ENCODE measurements at regions not wholly inside any gene's neighbourhood (a gene's known extent, or its start where the extent isn't known, plus 50 kb on each side); places are given as distances from the start of the nearest gene placed in this dataset.

DNA sequence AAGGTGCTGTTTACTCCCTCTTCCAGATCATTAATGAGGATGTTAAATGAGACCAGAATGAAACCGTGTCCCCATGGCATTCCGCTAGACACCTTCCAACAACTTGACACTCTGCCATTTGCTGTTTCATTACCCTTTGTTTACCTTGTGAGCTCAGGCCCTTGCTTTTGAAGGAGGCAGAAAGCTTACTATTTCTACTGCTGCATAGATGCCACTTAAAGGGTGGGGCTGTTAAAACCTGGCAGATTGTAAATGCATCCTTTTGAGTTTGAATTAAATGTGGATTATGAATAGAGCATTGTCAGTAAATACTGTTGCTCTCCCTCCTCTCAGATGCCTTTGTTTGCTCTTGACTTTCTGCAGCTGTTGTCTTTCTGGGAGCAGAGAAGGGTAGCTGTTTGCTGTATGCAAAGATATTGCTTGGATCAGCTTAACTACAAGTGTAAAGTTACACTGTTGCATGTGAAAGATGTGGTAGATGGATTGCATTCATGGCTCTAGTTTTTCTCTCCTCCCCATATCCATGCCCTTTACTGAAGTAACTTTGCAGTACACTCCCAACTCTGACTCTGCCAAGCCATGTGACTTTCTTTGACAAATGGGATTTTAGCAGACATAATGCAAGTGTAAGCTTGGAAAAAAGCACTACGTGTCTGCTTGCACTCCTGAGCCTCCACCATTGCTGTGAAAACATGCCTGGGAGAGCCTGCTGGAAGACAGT is 75.0 kb upstream of the DHX15 start:
- TF ChIP-seq TAF1 (IDR thresholded peaks at IDR 0.05; ENCODE audit: borderline replicate concordance, insufficient read depth, low read length) (no peak), FOXP2 (optimal IDR thresholded peaks at IDR 0.05; ENCODE audit: borderline replicate concordance, extremely low read depth, extremely low read length, insufficient read depth) (no peak), POLR2AphosphoS5 (IDR thresholded peaks at IDR 0.05; ENCODE audit: low read depth, low read length) (no peak), SIN3A (IDR thresholded peaks at IDR 0.05; ENCODE audit: borderline replicate concordance, insufficient read depth, low read length) (no peak), REST (IDR thresholded peaks at IDR 0.05; ENCODE audit: insufficient read depth in 1 of 2, low read depth in 2 of 2, low read length in 2 of 2) (no peak)

GRCh38 chr4:24662056-24662455 is 77.7 kb upstream of the DHX15 start:
- no peak for TF ChIP-seq REST (IDR thresholded peaks at IDR 0.05; ENCODE audit: insufficient read depth in 1 of 2, low read depth in 2 of 2, low read length in 2 of 2)
- TF ChIP-seq TAF1 (IDR thresholded peaks at IDR 0.05; ENCODE audit: borderline replicate concordance, insufficient read depth, low read length), result no peak
- TF ChIP-seq SIN3A (IDR thresholded peaks at IDR 0.05; ENCODE audit: borderline replicate concordance, insufficient read depth, low read length), result no peak
- TF ChIP-seq FOXP2 (optimal IDR thresholded peaks at IDR 0.05; ENCODE audit: borderline replicate concordance, extremely low read depth, extremely low read length, insufficient read depth), result no peak
- no peak for TF ChIP-seq POLR2AphosphoS5 (IDR thresholded peaks at IDR 0.05; ENCODE audit: low read depth, low read length)

- TF ChIP-seq POLR2AphosphoS5 (IDR thresholded peaks at IDR 0.05; ENCODE audit: low read depth, low read length) (no peak), FOXP2 (optimal IDR thresholded peaks at IDR 0.05; ENCODE audit: borderline replicate concordance, extremely low read depth, extremely low read length, insufficient read depth) (no peak), REST (IDR thresholded peaks at IDR 0.05; ENCODE audit: insufficient read depth in 1 of 2, low read depth in 2 of 2, low read length in 2 of 2) (no peak), SIN3A (IDR thresholded peaks at IDR 0.05; ENCODE audit: borderline replicate concordance, insufficient read depth, low read length) (no peak), TAF1 (IDR thresholded peaks at IDR 0.05; ENCODE audit: borderline replicate concordance, insufficient read depth, low read length) (no peak)
These were observed 78.2 kb upstream of the DHX15 start for GRCh38 chr4:24662542-24662941.

DNA sequence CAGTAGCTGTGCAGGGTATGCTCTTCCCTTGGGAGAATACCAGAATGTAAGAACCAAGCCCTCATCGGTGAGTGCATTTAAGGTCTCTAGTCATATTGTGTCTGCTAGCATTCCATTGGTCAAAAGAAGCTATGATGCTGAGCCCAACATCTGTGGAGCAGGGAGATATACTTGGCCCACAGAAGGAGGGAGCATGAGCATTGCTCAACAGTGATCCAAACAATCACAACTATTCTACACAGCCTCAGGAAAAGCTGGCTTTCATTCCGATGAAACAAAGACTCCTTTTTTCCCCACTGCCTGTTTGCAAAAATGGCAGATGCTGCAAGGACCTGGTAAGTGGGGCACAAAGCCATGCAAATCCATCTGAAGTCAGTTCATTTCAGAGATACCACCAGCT is 80.6 kb upstream of the DHX15 start:
- no peak for TF ChIP-seq REST (IDR thresholded peaks at IDR 0.05; ENCODE audit: insufficient read depth in 1 of 2, low read depth in 2 of 2, low read length in 2 of 2)
- no peak for TF ChIP-seq POLR2AphosphoS5 (IDR thresholded peaks at IDR 0.05; ENCODE audit: low read depth, low read length)
- no peak for TF ChIP-seq SIN3A (IDR thresholded peaks at IDR 0.05; ENCODE audit: borderline replicate concordance, insufficient read depth, low read length)
- no peak for TF ChIP-seq TAF1 (IDR thresholded peaks at IDR 0.05; ENCODE audit: borderline replicate concordance, insufficient read depth, low read length)
- no peak for TF ChIP-seq FOXP2 (optimal IDR thresholded peaks at IDR 0.05; ENCODE audit: borderline replicate concordance, extremely low read depth, extremely low read length, insufficient read depth)

Measured in PFSK-1 (cell line).